ENCODE measurements at regions not wholly inside any gene's neighbourhood (a gene's known extent, or its start where the extent isn't known, plus 50 kb on each side); places are given as distances from the start of the nearest gene placed in this dataset.

DNA sequence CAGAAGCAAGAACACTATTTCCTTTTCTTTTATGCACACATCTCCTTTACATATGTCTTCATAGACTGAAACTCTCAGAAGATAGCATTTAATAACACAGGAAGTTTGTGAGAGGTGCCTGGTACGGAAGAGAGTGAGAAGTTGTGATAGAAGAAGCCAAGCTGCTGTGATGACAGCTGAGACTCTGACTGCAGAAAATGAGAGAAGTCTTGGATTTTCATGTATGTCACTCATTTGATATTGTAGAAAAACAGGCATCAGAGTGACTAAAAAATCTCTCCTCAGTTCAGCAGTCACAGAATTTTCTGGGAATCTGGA is 154.9 kb upstream of the BMP2 start:
- TF ChIP-seq ZNF654 (tag by site-specific recombination; IDR thresholded peaks at IDR 0.05; ENCODE audit: low read depth), result no peak
- TF ChIP-seq ZNF777 (tag by site-specific recombination; IDR thresholded peaks at IDR 0.05; ENCODE audit: borderline replicate concordance), result no peak
- TF ChIP-seq ZBTB44 (tag by site-specific recombination; IDR thresholded peaks at IDR 0.05), result no peak
- no peak for TF ChIP-seq YY1 (tag by site-specific recombination; IDR thresholded peaks at IDR 0.05)
- TF ChIP-seq ZBTB6 (tag by site-specific recombination; IDR thresholded peaks at IDR 0.05), result no peak
- TF ChIP-seq ZNF423 (tag by site-specific recombination; IDR thresholded peaks at IDR 0.05), result no peak
- TF ChIP-seq CTCF (tag by site-specific recombination; IDR thresholded peaks at IDR 0.05), result no peak
